ENCODE measurements at regions not wholly inside any gene's neighbourhood (a gene's known extent, or its start where the extent isn't known, plus 50 kb on each side); places are given as distances from the start of the nearest gene placed in this dataset.

GRCh38 chr1:221620437-221621384 lies 121.2 kb downstream of the DUSP10 start:
- TF ChIP-seq CTCF (IDR thresholded peaks at IDR 0.05; ENCODE audit: extremely low read depth in 1 of 2, insufficient read depth in 1 of 2, low read depth in 1 of 2, low read length in 2 of 2) (no peak), POLR2A (IDR thresholded peaks at IDR 0.05; ENCODE audit: low read depth, low read length) (no peak), GATA2 (IDR thresholded peaks at IDR 0.05; ENCODE audit: insufficient read depth, insufficient read length, low read depth, low read length) (no peak), EZH2 (IDR thresholded peaks at IDR 0.05; ENCODE audit: borderline replicate concordance, low read depth, low read length, severe bottlenecking) (no peak), POLR2AphosphoS5 (IDR thresholded peaks at IDR 0.05; ENCODE audit: insufficient read depth, low read depth, low read length) (no peak), MAX (IDR thresholded peaks at IDR 0.05; ENCODE audit: insufficient read depth, insufficient read length) (no peak)
